Large intestine (tissue), 3 donors: ENCODE measurements at regions not wholly inside any gene's neighbourhood (a gene's known extent, or its start where the extent isn't known, plus 50 kb on each side); places are given as distances from the start of the nearest gene placed in this dataset.

Experiments
- DNase-seq, 2 donors: peaks; one replicate each; pipeline versions ENCODE4 v3.0.0 to v3.0.0-alpha.2; 2013
- H3K27ac ChIP-seq: one replicate; pipeline ENCODE4 v1.5.1; 2013; ENCODE audit warnings: low read length
- H3K27me3 ChIP-seq: 2 replicates; pipeline ENCODE4 v1.6.1; 2013; ENCODE audit warnings: low read length; ENCODE audit not compliant: control insufficient read depth, insufficient read depth
- H3K36me3 ChIP-seq: 2 replicates; pipeline ENCODE4 v1.6.1; 2013; ENCODE audit warnings: low read length; ENCODE audit not compliant: control insufficient read depth, insufficient read depth
- H3K4me1 ChIP-seq: one replicate; pipeline ENCODE4 v1.6.1; 2013; ENCODE audit warnings: low read length; ENCODE audit not compliant: control insufficient read depth, insufficient read depth
- H3K4me3 ChIP-seq: one replicate; pipeline ENCODE4 v1.5.1; 2013; ENCODE audit warnings: low read length
- H3K9me3 ChIP-seq: one replicate; pipeline ENCODE4 v1.6.1; 2013; ENCODE audit warnings: mild to moderate bottlenecking, low read depth, low read length, moderate library complexity; ENCODE audit not compliant: control insufficient read depth
- WGBS: methylation state at CpG from one replicate; pipeline ENCODE4 v1.1.5; 2013; ENCODE audit warnings: low lambda C conversion rate; ENCODE audit not compliant: insufficient coverage; 5-methylcytosine and 5-hydroxymethylcytosine counted together

- H3K27ac ChIP-seq, result no peak overlapping the region
- H3K4me1 ChIP-seq, result no peaks in the 10 kb centered on the region
- no peaks in the 10 kb centered on the region for H3K9me3 ChIP-seq
- DNase-seq, result no peak
- no peaks in the 10 kb centered on the region for H3K27me3 ChIP-seq
- WGBS, result 100% methylated on average over 3 of the region's 12 CpGs
- H3K4me3 ChIP-seq, result no peak overlapping the region
- no peaks in the 10 kb centered on the region for H3K36me3 ChIP-seq
These were observed 50.5 kb upstream of the HAPSTR1 start for GRCh38 chr16:9040800-9041412.
